T-cell (primary cell): ENCODE measurements at regions not wholly inside any gene's neighbourhood (a gene's known extent, or its start where the extent isn't known, plus 50 kb on each side); places are given as distances from the start of the nearest gene placed in this dataset.

ENCODE experiments used
- ATAC-seq, 4 experiments: fragments of 200-7000 bp in 3 of 4; fragments of 150-1000 bp in 1 of 4; cut with Tn5 transposase; replicated peaks in 1 of 4; 1 replicate in 3 of 4; 2 replicates in 1 of 4; pipeline ENCODE4 v1.10.0; 2021; ENCODE audit warnings: moderate library complexity in 3 of 4, mild to moderate bottlenecking in 2 of 4, moderate number of reproducible peaks in 1 of 4
- CTCF ChIA-PET, 2 donors: fragments of 300-600 bp; sonication (Branson Sonifier 250); formaldehyde crosslinking; loops; one replicate each; lab custom pipeline; 2022; ENCODE audit warnings: antibody characterized with exemption in 2 of 2; lab: Charles Lee
- POLR2A ChIA-PET, 2 donors: fragments of 300-600 bp; sonication (Branson Sonifier 250); formaldehyde crosslinking; loops; one replicate each; lab custom pipeline; 2022; ENCODE audit warnings: antibody characterized with exemption in 2 of 2; lab: Charles Lee
- DNase-seq, 35 experiments: peaks; one replicate each; pipeline versions ENCODE4 v3.0.0 to v3.0.0-alpha.2; 2013 to 2023
- H3K27ac ChIP-seq: one replicate; pipeline ENCODE4 v1.5.1; 2013; ENCODE audit warnings: low read length
- H3K27me3 ChIP-seq, 2 experiments: replicated peaks in 1 of 2; 1 replicate in 1 of 2; 2 replicates in 1 of 2; pipeline versions ENCODE4 v1.6.1 to v1.7.0; 2013; ENCODE audit warnings: low read length in 1 of 2, mixed read lengths in 1 of 2; ENCODE audit not compliant: control insufficient read depth in 2 of 2, insufficient read depth in 2 of 2; ENCODE audit errors: extremely low read depth in 1 of 2
- H3K36me3 ChIP-seq, 2 donors: 1 replicate in 1 of 2; 2 replicates in 1 of 2; pipeline versions ENCODE4 v1.6.1 to v1.7.0; 2013; ENCODE audit warnings: low read length in 1 of 2; ENCODE audit not compliant: control insufficient read depth in 2 of 2, insufficient read depth in 1 of 2; ENCODE audit errors: extremely low read depth in 1 of 2
- H3K4me1 ChIP-seq, 2 experiments: 1 replicate in 1 of 2; 2 replicates in 1 of 2; pipeline versions ENCODE4 v1.6.1 to v1.7.0; 2013; ENCODE audit warnings: low read length in 2 of 2, mixed read lengths in 1 of 2; ENCODE audit not compliant: insufficient read depth in 2 of 2, control insufficient read depth in 1 of 2; ENCODE audit errors: extremely low read depth in 1 of 2
- H3K4me3 ChIP-seq, 2 donors: 1 replicate in 1 of 2; 2 replicates in 1 of 2; pipeline versions ENCODE4 v1.5.1 to v1.7.0; 2013; ENCODE audit warnings: mild to moderate bottlenecking in 2 of 2, low read length in 1 of 2, moderate library complexity in 1 of 2; ENCODE audit not compliant: control insufficient read depth in 1 of 2; ENCODE audit errors: extremely low read depth in 1 of 2
- H3K9me3 ChIP-seq: 2 replicates; pipeline ENCODE4 v1.7.0; 2013
- H3K27ac Mint-ChIP-seq, 2 donors: one replicate each; pipeline ENCODE4 v1.8.0; 2020 to 2021; ENCODE audit warnings: mild to moderate bottlenecking in 2 of 2, mixed read lengths in 2 of 2
- H3K27me3 Mint-ChIP-seq, 2 donors: one replicate each; pipeline ENCODE4 v1.8.0; 2021 to 2022; ENCODE audit warnings: mixed read lengths in 2 of 2
- H3K36me3 Mint-ChIP-seq: one replicate; pipeline ENCODE4 v1.8.0; 2021; ENCODE audit warnings: mixed read lengths
- H3K4me1 Mint-ChIP-seq, 3 donors: one replicate each; pipeline ENCODE4 v1.8.0; 2020 to 2022; ENCODE audit warnings: mixed read lengths in 3 of 3, mild to moderate bottlenecking in 1 of 3
- H3K4me3 Mint-ChIP-seq, 3 donors: one replicate each; pipeline ENCODE4 v1.8.0; 2020 to 2022; ENCODE audit warnings: mild to moderate bottlenecking in 3 of 3, mixed read lengths in 3 of 3, moderate library complexity in 3 of 3
- H3K9me3 Mint-ChIP-seq, 3 donors: one replicate each; pipeline ENCODE4 v1.8.0; 2020 to 2022; ENCODE audit warnings: mixed read lengths in 3 of 3
- WGBS: methylation state at CpG from one replicate; pipeline ENCODE4 v1.1.5; 2013; ENCODE audit warnings: missing lambda C conversion rate; ENCODE audit not compliant: insufficient coverage; 5-methylcytosine and 5-hydroxymethylcytosine counted together

DNA sequence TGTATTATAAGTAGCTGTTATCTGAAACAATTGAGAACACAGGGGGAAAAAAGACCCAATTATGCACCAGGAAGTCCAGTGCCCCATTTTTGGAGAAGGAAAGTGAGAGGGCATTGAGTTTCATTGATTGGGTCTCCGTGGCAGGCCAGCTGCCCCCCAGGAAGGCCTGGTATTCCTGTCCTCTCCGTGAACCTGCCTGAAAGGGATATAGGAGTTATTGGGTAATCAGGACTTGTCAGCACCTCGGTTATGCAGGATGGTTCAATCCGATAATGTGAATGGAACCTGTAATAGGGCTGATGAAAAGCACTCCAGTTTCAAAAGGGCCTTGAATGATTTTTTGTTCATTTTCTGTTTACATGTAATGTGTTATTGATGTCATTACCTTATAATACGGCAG lies 122.0 kb upstream of the RARB start:
- 33% methylated on average over 2 of the region's 5 CpGs for WGBS
- no peaks in the 10 kb centered on the region for H3K27me3 ChIP-seq
- H3K9me3 ChIP-seq = no peaks in the 10 kb centered on the region
- POLR2A ChIA-PET = interaction anchor here in 1 of 2 donors (0.6 kb wide), 1 partner anchor 1094 kb away, joined by 13 read pairs; no protein-coding TSS in a partner anchor
- DNase-seq (no peak), ATAC-seq (no peak)
- CTCF ChIA-PET = no interaction called here
- Mint-ChIP-seq H3K27ac (no peak overlapping the region), H3K9me3 (peaks cover 4 to 11% (median 4%) of the 10 kb centered on the region in 3 donors), H3K27me3 (no peaks in the 10 kb centered on the region), H3K4me3 (no peak overlapping the region), H3K4me1 (no peaks in the 10 kb centered on the region), H3K36me3 (no peaks in the 10 kb centered on the region)
- no peaks in the 10 kb centered on the region for H3K4me1 ChIP-seq
- no peaks in the 10 kb centered on the region for H3K36me3 ChIP-seq
- no peak overlapping the region for H3K4me3 ChIP-seq
- no peak overlapping the region for H3K27ac ChIP-seq

- Mint-ChIP-seq H3K27ac (no peak overlapping the region), H3K4me3 (no peak overlapping the region), H3K36me3 (no peaks in the 10 kb centered on the region), H3K27me3 (no peaks in the 10 kb centered on the region), H3K4me1 (no peaks in the 10 kb centered on the region), H3K9me3 (peaks cover 4 to 11% (median 4%) of the 10 kb centered on the region in 3 donors)
- POLR2A ChIA-PET = interaction anchor here in 1 of 2 donors (0.6 kb wide), 1 partner anchor 1095 kb away, joined by 13 read pairs; no protein-coding TSS in a partner anchor
- ATAC-seq (no peak), DNase-seq (no peak)
- no peaks in the 10 kb centered on the region for H3K36me3 ChIP-seq
- H3K4me1 ChIP-seq = no peaks in the 10 kb centered on the region
- no peak overlapping the region for H3K27ac ChIP-seq
- CTCF ChIA-PET = no interaction called here
- WGBS = no CpG with 5 or more reads among the region's 2 CpGs
- no peaks in the 10 kb centered on the region for H3K9me3 ChIP-seq
- H3K4me3 ChIP-seq = no peak overlapping the region
- no peaks in the 10 kb centered on the region for H3K27me3 ChIP-seq
These were observed 121.4 kb upstream of the RARB start for GRCh38 chr3:25306705-25307104.

DNA sequence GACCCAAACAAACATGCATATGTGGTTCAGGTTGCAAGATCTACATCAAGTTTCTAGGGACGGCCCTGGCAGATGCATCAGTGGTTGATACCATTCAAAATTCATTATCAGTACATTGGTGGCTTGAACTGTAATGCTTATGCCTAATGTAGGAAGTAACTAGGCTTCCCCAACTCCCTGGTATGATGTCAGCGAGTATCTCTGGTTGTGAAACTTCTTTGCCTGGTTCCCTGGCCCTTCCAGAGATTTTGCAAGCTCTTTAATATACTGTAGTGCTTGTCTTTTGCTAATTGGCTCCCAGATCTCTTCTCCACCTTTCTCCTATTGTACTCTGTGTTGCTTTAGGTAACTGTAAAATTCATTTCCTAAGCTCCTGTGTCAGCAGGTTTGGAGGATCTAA lies 114.8 kb upstream of the RARB start:
- ChIA-PET POLR2A (no interaction called here), CTCF (no interaction called here)
- H3K9me3 ChIP-seq = no peaks in the 10 kb centered on the region
- Mint-ChIP-seq H3K36me3 (no peaks in the 10 kb centered on the region), H3K27me3 (no peaks in the 10 kb centered on the region), H3K4me3 (no peak overlapping the region), H3K4me1 (no peaks in the 10 kb centered on the region), H3K9me3 (peaks cover 0 to 9% (median 4%) of the 10 kb centered on the region in 3 donors), H3K27ac (no peak overlapping the region)
- no peaks in the 10 kb centered on the region for H3K27me3 ChIP-seq
- no peak for ATAC-seq
- H3K4me3 ChIP-seq = no peak overlapping the region
- H3K4me1 ChIP-seq = no peaks in the 10 kb centered on the region
- no peaks in the 10 kb centered on the region for H3K36me3 ChIP-seq
- DNase-seq = no peak
- no CpG with 5 or more reads among the region's 2 CpGs for WGBS
- H3K27ac ChIP-seq = no peak overlapping the region

- no peak for DNase-seq
- ATAC-seq = no peak
- H3K4me1 ChIP-seq = no peaks in the 10 kb centered on the region
- H3K27me3 Mint-ChIP-seq = no peaks in the 10 kb centered on the region
- H3K4me3 Mint-ChIP-seq = no peak overlapping the region
- no peak overlapping the region for H3K4me3 ChIP-seq
- no peak overlapping the region for H3K27ac ChIP-seq
- POLR2A ChIA-PET = no interaction called here
- H3K9me3 Mint-ChIP-seq = peaks cover 3 to 24% (median 13%) of the 10 kb centered on the region in 3 donors
- no peak overlapping the region for H3K27ac Mint-ChIP-seq
- H3K9me3 ChIP-seq = no peaks in the 10 kb centered on the region
- H3K36me3 ChIP-seq = no peaks in the 10 kb centered on the region
- H3K27me3 ChIP-seq = no peaks in the 10 kb centered on the region
- 100% methylated on average over 1 of the region's 7 CpGs for WGBS
- no peaks in the 10 kb centered on the region for H3K36me3 Mint-ChIP-seq
- CTCF ChIA-PET = no interaction called here
- H3K4me1 Mint-ChIP-seq = no peaks in the 10 kb centered on the region
These were observed 103.0 kb upstream of the RARB start for GRCh38 chr3:25324954-25325655.

DNA sequence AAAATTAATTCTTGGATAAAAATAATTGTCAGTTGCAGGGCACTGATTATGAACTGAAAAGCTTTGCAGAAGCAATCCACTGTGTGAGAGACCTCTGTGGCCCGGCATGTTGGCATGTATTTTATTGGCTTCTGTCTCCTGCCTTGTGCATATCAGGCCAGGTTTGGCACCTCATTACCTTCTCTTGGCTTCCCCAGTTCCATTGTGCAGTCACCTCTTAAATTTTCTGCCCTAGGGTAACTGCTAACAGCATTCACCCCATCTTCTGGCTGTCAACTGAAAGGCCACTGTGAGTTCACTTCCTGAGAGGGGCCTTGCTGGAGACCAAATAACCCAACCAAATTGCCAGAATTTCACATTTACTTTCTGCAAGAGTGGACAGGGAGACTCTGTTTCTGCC lies 92.7 kb upstream of the RARB start:
- H3K4me1 Mint-ChIP-seq = no peaks in the 10 kb centered on the region
- no peaks in the 10 kb centered on the region for H3K4me1 ChIP-seq
- CTCF ChIA-PET = no interaction called here
- no peaks in the 10 kb centered on the region for H3K36me3 Mint-ChIP-seq
- no peaks in the 10 kb centered on the region for H3K27me3 ChIP-seq
- H3K27ac ChIP-seq = no peak overlapping the region
- ATAC-seq (no peak), DNase-seq (no peak)
- H3K4me3 Mint-ChIP-seq = no peak overlapping the region
- H3K4me3 ChIP-seq = no peak overlapping the region
- H3K36me3 ChIP-seq = no peaks in the 10 kb centered on the region
- peaks cover 5 to 12% (median 10%) of the 10 kb centered on the region in 3 donors for H3K9me3 Mint-ChIP-seq
- H3K27ac Mint-ChIP-seq = no peak overlapping the region
- 75% methylated on average over 1 of the region's 1 CpG for WGBS
- POLR2A ChIA-PET = no interaction called here
- H3K27me3 Mint-ChIP-seq = no peaks in the 10 kb centered on the region
- no peaks in the 10 kb centered on the region for H3K9me3 ChIP-seq

DNA sequence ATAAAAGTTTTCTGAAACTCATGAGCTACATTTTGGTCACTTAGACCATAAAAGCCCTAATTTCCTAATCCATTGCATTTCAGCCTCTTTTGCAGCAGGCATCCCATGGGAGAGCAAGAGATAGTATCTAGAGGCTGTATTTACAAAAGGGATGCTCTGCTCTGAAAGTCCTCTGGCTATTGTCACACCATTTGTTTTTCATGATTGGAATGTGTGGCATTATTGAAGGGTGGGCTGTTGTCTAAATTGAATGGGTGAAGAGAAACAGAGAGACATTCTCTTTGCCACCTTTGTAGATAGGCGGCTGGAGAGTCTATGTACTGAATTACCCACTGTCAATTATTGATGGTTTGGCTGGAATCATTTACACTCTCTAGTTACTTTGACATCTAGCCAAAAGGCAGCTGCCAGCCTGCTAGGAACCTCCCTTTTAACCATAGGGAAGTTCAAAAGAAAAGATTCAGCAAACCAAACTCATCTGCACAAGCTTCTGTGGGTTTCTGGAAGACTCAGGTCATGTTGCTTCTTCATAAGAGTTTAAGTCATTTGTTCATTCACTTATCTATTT lies 89.8 kb upstream of the RARB start:
- CTCF ChIA-PET = no interaction called here
- POLR2A ChIA-PET = no interaction called here

More for the DNA sequence above, 89.8 kb upstream of the RARB start:
- H3K36me3 Mint-ChIP-seq = no peaks in the 10 kb centered on the region
- Histone ChIP-seq H3K36me3 (no peaks in the 10 kb centered on the region), H3K27me3 (no peaks in the 10 kb centered on the region), H3K9me3 (no peaks in the 10 kb centered on the region), H3K27ac (no peak overlapping the region), H3K4me1 (no peaks in the 10 kb centered on the region), H3K4me3 (no peak overlapping the region)
- DNase-seq (no peak), ATAC-seq (no peak)
- no peaks in the 10 kb centered on the region for H3K4me1 Mint-ChIP-seq
- WGBS = 80% methylated on average over 1 of the region's 1 CpG
- no peak overlapping the region for H3K27ac Mint-ChIP-seq
- H3K9me3 Mint-ChIP-seq = no peaks in the 10 kb centered on the region
- H3K27me3 Mint-ChIP-seq = no peaks in the 10 kb centered on the region
- no peak overlapping the region for H3K4me3 Mint-ChIP-seq
